Activated CD8-positive, alpha-beta T cell treated with anti-CD3 and anti-CD28 coated beads for 36 hours (primary cell): ENCODE measurements at regions not wholly inside any gene's neighbourhood (a gene's known extent, or its start where the extent isn't known, plus 50 kb on each side); places are given as distances from the start of the nearest gene placed in this dataset.

ENCODE experiments used
- ATAC-seq: fragments of 200-7000 bp; cut with Tn5 transposase; one replicate; pipeline ENCODE4 v1.10.0; 2021; ENCODE audit warnings: mild to moderate bottlenecking, moderate library complexity
- CTCF ChIA-PET: fragments of 350-600 bp; sonication (Branson Sonifier 250); formaldehyde crosslinking; loops from one replicate; lab custom pipeline; 2021; ENCODE audit warnings: antibody characterized with exemption; lab: Charles Lee
- POLR2A ChIA-PET: fragments of 350-600 bp; sonication (Branson Sonifier 250); formaldehyde crosslinking; loops from one replicate; lab custom pipeline; 2021; ENCODE audit warnings: antibody characterized with exemption; lab: Charles Lee
- DNase-seq: peaks from one replicate; pipeline ENCODE4 v3.0.0-alpha.2; 2020
- H3K27ac Mint-ChIP-seq: one replicate; pipeline ENCODE4 v1.8.0; 2021; ENCODE audit warnings: mild to moderate bottlenecking, mixed read lengths
- H3K27me3 Mint-ChIP-seq: one replicate; pipeline ENCODE4 v1.8.0; 2021; ENCODE audit warnings: mixed read lengths
- H3K36me3 Mint-ChIP-seq: one replicate; pipeline ENCODE4 v1.8.0; 2021; ENCODE audit warnings: low read depth, mixed read lengths
- H3K4me1 Mint-ChIP-seq: one replicate; pipeline ENCODE4 v1.8.0; 2021; ENCODE audit warnings: low read depth, mixed read lengths
- H3K4me3 Mint-ChIP-seq: one replicate; pipeline ENCODE4 v1.8.0; 2021; ENCODE audit warnings: mild to moderate bottlenecking, moderate library complexity, mixed read lengths
- H3K9me3 Mint-ChIP-seq: one replicate; pipeline ENCODE4 v1.8.0; 2021; ENCODE audit warnings: mixed read lengths
- CTCF ChIP-seq: fragments of 200-600 bp; IDR thresholded peaks from one replicate; pipeline ENCODE4 v1.8.0; 2022; ENCODE audit warnings: antibody characterized with exemption, mild to moderate bottlenecking
- intact Hi-C: fragments of 100-400 bp; cut with micrococcal nuclease; formaldehyde crosslinking; loops from one replicate; pipeline ENCODE4 v1.10.0; 2022

- H3K9me3 Mint-ChIP-seq, result no peaks in the 10 kb centered on the region
- no peak for ATAC-seq
- H3K27me3 Mint-ChIP-seq, result no peaks in the 10 kb centered on the region
- DNase-seq, result no peak
- no peak overlapping the region for H3K4me3 Mint-ChIP-seq
- POLR2A ChIA-PET, result no interaction called here
- no peak for TF ChIP-seq CTCF
- no peaks in the 10 kb centered on the region for H3K36me3 Mint-ChIP-seq
- H3K4me1 Mint-ChIP-seq, result no peaks in the 10 kb centered on the region
- CTCF ChIA-PET, result no interaction called here
- intact Hi-C loops, result no loop called here
- H3K27ac Mint-ChIP-seq, result no peak overlapping the region
These were observed 167.0 kb upstream of the MTPN start for GRCh38 chr7:136144182-136144581.

DNA sequence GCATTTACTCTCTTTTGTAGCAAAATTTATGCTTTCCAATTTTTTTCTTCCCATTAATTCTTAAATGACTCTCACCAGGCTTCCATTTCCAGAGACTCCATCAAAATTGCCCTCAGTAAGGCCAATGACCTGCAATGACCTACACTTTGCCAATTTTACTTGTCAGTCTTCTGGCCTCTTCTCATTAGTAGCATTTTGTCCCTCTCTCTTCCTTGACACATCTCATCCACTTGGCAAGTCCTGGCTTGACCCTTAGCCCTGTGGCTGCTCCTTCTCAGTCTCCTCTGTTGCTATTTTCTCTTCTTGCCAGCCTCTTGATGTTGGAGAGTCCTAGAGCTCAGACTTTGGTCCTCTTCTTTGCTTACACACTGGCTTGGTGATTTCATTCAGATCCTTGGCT lies 166.1 kb upstream of the MTPN start:
- ChIA-PET POLR2A (no interaction called here), CTCF (no interaction called here)
- no peaks in the 10 kb centered on the region for H3K9me3 Mint-ChIP-seq
- intact Hi-C loops, result no loop called here
- no peaks in the 10 kb centered on the region for H3K27me3 Mint-ChIP-seq
- H3K4me3 Mint-ChIP-seq, result no peak overlapping the region
- ATAC-seq, result no peak
- no peak for DNase-seq
- no peak for TF ChIP-seq CTCF
- no peaks in the 10 kb centered on the region for H3K36me3 Mint-ChIP-seq
- no peak overlapping the region for H3K27ac Mint-ChIP-seq
- H3K4me1 Mint-ChIP-seq, result no peaks in the 10 kb centered on the region

DNA sequence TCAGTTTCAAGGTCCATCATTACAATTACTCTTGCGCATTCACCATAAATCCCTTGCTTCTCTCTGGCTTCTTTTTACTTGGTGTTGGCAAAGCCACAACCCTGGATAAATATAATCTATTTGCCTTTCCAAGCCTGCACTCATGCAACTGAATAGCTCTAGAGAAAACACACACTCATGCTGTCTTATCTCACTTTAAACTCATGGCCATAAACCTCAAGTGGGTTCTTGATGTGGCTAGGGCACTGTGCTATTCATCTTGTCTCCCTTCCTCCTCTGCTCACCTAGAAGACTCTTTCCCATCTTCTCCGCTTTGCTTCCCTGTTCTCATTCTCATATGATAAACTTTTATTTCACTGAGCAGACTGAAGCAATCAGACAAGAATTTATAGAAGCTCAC lies 165.4 kb upstream of the MTPN start:
- ChIA-PET CTCF (no interaction called here), POLR2A (no interaction called here)
- H3K4me1 Mint-ChIP-seq, result no peaks in the 10 kb centered on the region
- DNase-seq, result no peak
- H3K27ac Mint-ChIP-seq, result no peak overlapping the region
- intact Hi-C loops, result no loop called here
- no peak for ATAC-seq
- no peaks in the 10 kb centered on the region for H3K36me3 Mint-ChIP-seq
- no peak overlapping the region for H3K4me3 Mint-ChIP-seq
- H3K9me3 Mint-ChIP-seq, result no peaks in the 10 kb centered on the region
- peaks cover 1% of the 10 kb centered on the region for H3K27me3 Mint-ChIP-seq
- TF ChIP-seq CTCF, result no peak

- Mint-ChIP-seq H3K4me1 (no peaks in the 10 kb centered on the region), H3K36me3 (no peaks in the 10 kb centered on the region), H3K4me3 (no peak overlapping the region), H3K27ac (no peak overlapping the region), H3K27me3 (peaks cover 1% of the 10 kb centered on the region), H3K9me3 (no peaks in the 10 kb centered on the region)
- POLR2A ChIA-PET, result no interaction called here
- CTCF ChIA-PET, result no interaction called here
- ATAC-seq (no peak), DNase-seq (no peak)
- intact Hi-C loops, result no loop called here
- TF ChIP-seq CTCF, result no peak
These were observed 163.3 kb upstream of the MTPN start for GRCh38 chr7:136140469-136140868.

DNA sequence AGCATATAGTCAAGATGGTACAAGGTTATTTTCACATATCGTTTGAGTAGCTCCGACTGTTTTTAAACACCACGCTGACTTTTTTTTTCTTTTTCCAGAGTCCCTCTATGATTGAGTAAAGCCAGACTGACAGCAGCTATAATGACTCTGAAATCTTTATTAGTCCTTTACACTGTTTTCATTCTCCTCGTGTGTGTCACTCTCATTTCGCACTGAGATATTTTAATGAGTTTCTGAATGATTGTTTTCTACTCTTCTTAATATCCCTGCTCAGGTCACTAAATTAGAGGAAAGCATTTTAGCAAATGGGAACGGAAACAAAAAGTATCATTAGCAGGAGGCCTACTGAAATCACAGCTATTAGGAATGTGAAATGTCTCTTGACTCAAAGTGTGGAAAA lies 162.3 kb upstream of the MTPN start:
- H3K27ac Mint-ChIP-seq, result no peak overlapping the region
- H3K9me3 Mint-ChIP-seq, result no peaks in the 10 kb centered on the region
- H3K27me3 Mint-ChIP-seq, result peaks cover 1% of the 10 kb centered on the region
- no peaks in the 10 kb centered on the region for H3K36me3 Mint-ChIP-seq
- CTCF ChIA-PET, result no interaction called here
- no peak for TF ChIP-seq CTCF
- POLR2A ChIA-PET, result interaction anchor here (0.6 kb wide), 1 partner anchor 616 kb away, joined by 3 read pairs; no protein-coding TSS in a partner anchor
- no peaks in the 10 kb centered on the region for H3K4me1 Mint-ChIP-seq
- no peak overlapping the region for H3K4me3 Mint-ChIP-seq
- DNase-seq (no peak), ATAC-seq (no peak)
- intact Hi-C loops, result no loop called here
